Endodermal cell (in vitro differentiated cells): ENCODE measurements at regions not wholly inside any gene's neighbourhood (a gene's known extent, or its start where the extent isn't known, plus 50 kb on each side); places are given as distances from the start of the nearest gene placed in this dataset.

Source experiments
- DNase-seq: peaks from one replicate; pipeline ENCODE4 v3.0.0-alpha.2; 2017
- H3K27ac ChIP-seq: 2 replicates; pipeline ENCODE4 v1.5.1; 2013; ENCODE audit warnings: mild to moderate bottlenecking, low read depth, low read length, moderate library complexity
- H3K27me3 ChIP-seq: 2 replicates; pipeline ENCODE4 v1.6.1; 2013; ENCODE audit warnings: mild to moderate bottlenecking, low read length, moderate library complexity; ENCODE audit not compliant: insufficient read depth, control insufficient read depth, poor library complexity, severe bottlenecking
- H3K36me3 ChIP-seq: 2 replicates; pipeline ENCODE4 v1.7.0; 2013; ENCODE audit warnings: mild to moderate bottlenecking, low read length, moderate library complexity; ENCODE audit not compliant: control insufficient read depth, insufficient read depth
- H3K4me1 ChIP-seq: one replicate; pipeline ENCODE4 v1.7.0; 2013; ENCODE audit warnings: low read length; ENCODE audit not compliant: control insufficient read depth, insufficient read depth
- H3K4me3 ChIP-seq: 2 replicates; pipeline ENCODE4 v1.5.1; 2013; ENCODE audit warnings: mild to moderate bottlenecking, low read length, moderate library complexity
- H3K9ac ChIP-seq: 2 replicates; pipeline ENCODE4 v1.6.1; 2013; ENCODE audit warnings: mild to moderate bottlenecking, low read length, moderate library complexity; ENCODE audit not compliant: poor library complexity, severe bottlenecking; ENCODE audit errors: extremely low read depth
- H3K9me3 ChIP-seq: 2 replicates; pipeline ENCODE4 v1.6.1; 2013; ENCODE audit warnings: mild to moderate bottlenecking, low read length, moderate library complexity; ENCODE audit not compliant: control insufficient read depth
- H3K27ac Mint-ChIP-seq: 2 replicates; pipeline ENCODE4 v1.8.0; 2020; ENCODE audit warnings: mixed read lengths
- H3K27me3 Mint-ChIP-seq: 2 replicates; pipeline ENCODE4 v1.8.0; 2021; ENCODE audit warnings: mild to moderate bottlenecking, mixed read lengths; ENCODE audit not compliant: insufficient read depth
- H3K36me3 Mint-ChIP-seq: 2 replicates; pipeline ENCODE4 v1.8.0; 2020; ENCODE audit warnings: low read depth, mixed read lengths
- H3K4me1 Mint-ChIP-seq: 2 replicates; pipeline ENCODE4 v1.8.0; 2020; ENCODE audit warnings: mixed read lengths
- H3K4me3 Mint-ChIP-seq: 2 replicates; pipeline ENCODE4 v1.8.0; 2020; ENCODE audit warnings: mild to moderate bottlenecking, moderate library complexity, mixed read lengths
- H3K9me3 Mint-ChIP-seq: 2 replicates; pipeline ENCODE4 v1.8.0; 2020; ENCODE audit warnings: mild to moderate bottlenecking, mixed read lengths
- CTCF ChIP-seq: fragments of 200-600 bp; sonication (generic); conservative IDR thresholded peaks from 2 replicates; pipeline ENCODE4 v1.5.0; 2021; ENCODE audit warnings: antibody characterized with exemption, mild to moderate bottlenecking
- WGBS, 2 experiments: methylation state at CpG; one replicate each; pipeline versions ENCODE4 v1.1.5 to v1.1.7; 2013; ENCODE audit warnings: missing lambda C conversion rate in 2 of 2, mixed read lengths in 1 of 2; ENCODE audit not compliant: insufficient coverage in 1 of 2, insufficient read length in 1 of 2; 5-methylcytosine and 5-hydroxymethylcytosine counted together

- Mint-ChIP-seq H3K27ac (no peak overlapping the region), H3K27me3 (no peaks in the 10 kb centered on the region), H3K36me3 (peaks cover 2% of the 10 kb centered on the region), H3K9me3 (peaks cover 35% of the 10 kb centered on the region), H3K4me3 (no peak overlapping the region), H3K4me1 (no peaks in the 10 kb centered on the region)
- H3K9me3 ChIP-seq: peaks cover 32% of the 10 kb centered on the region
- TF ChIP-seq CTCF: no peak
- no peak for DNase-seq
- H3K9ac ChIP-seq: no peak overlapping the region
- no peaks in the 10 kb centered on the region for H3K27me3 ChIP-seq
- 79% methylated on average over 2 of the region's 2 CpGs; no CpG with 5 or more reads in 1 of the 2 experiments for WGBS, 2 experiments
- H3K36me3 ChIP-seq: no peaks in the 10 kb centered on the region
- H3K27ac ChIP-seq: no peak overlapping the region
- H3K4me1 ChIP-seq: no peaks in the 10 kb centered on the region
- no peak overlapping the region for H3K4me3 ChIP-seq
These were observed 752.9 kb downstream of the KCNJ2 start for GRCh38 chr17:70922268-70922667.

GRCh38 chr17:70924776-70925175 lies 755.4 kb downstream of the KCNJ2 start:
- Mint-ChIP-seq H3K4me3 (no peak overlapping the region), H3K9me3 (peaks cover 11% of the 10 kb centered on the region), H3K36me3 (peaks cover 2% of the 10 kb centered on the region), H3K4me1 (no peaks in the 10 kb centered on the region), H3K27me3 (no peaks in the 10 kb centered on the region), H3K27ac (no peak overlapping the region)
- 95 to 100% methylated on average over 1 to 2 of the region's 4 CpGs for WGBS, 2 experiments
- no peaks in the 10 kb centered on the region for H3K36me3 ChIP-seq
- H3K4me1 ChIP-seq: no peaks in the 10 kb centered on the region
- no peak for TF ChIP-seq CTCF
- H3K4me3 ChIP-seq: no peak overlapping the region
- H3K9me3 ChIP-seq: peaks cover 11% of the 10 kb centered on the region
- no peaks in the 10 kb centered on the region for H3K27me3 ChIP-seq
- H3K27ac ChIP-seq: no peak overlapping the region
- no peak overlapping the region for H3K9ac ChIP-seq
- DNase-seq: no peak

- no peaks in the 10 kb centered on the region for H3K36me3 Mint-ChIP-seq
- no peak overlapping the region for H3K4me3 Mint-ChIP-seq
- no peak overlapping the region for H3K27ac Mint-ChIP-seq
- TF ChIP-seq CTCF: no peak
- H3K27me3 ChIP-seq: no peaks in the 10 kb centered on the region
- H3K27ac ChIP-seq: no peak overlapping the region
- H3K36me3 ChIP-seq: no peaks in the 10 kb centered on the region
- no peaks in the 10 kb centered on the region for H3K4me1 ChIP-seq
- no peak overlapping the region for H3K9ac ChIP-seq
- no peaks in the 10 kb centered on the region for H3K27me3 Mint-ChIP-seq
- no peak overlapping the region for H3K4me3 ChIP-seq
- 82 to 100% methylated on average over 2 of the region's 2 CpGs for WGBS, 2 experiments
- peaks cover 4% of the 10 kb centered on the region for H3K9me3 Mint-ChIP-seq
- no peaks in the 10 kb centered on the region for H3K4me1 Mint-ChIP-seq
- no peak for DNase-seq
- no peaks in the 10 kb centered on the region for H3K9me3 ChIP-seq
These were observed 759.9 kb downstream of the KCNJ2 start for GRCh38 chr17:70929226-70929625.
